Mesothelial cell of epicardium (in vitro differentiated cells): ENCODE measurements at regions not wholly inside any gene's neighbourhood (a gene's known extent, or its start where the extent isn't known, plus 50 kb on each side); places are given as distances from the start of the nearest gene placed in this dataset.

ENCODE experiments used
- DNase-seq, 2 experiments: peaks; one replicate each; pipeline ENCODE4 v3.0.0; 2021; ENCODE audit warnings: low spot score in 2 of 2; ENCODE audit not compliant: unreplicated experiment in 2 of 2
- H3K27ac Mint-ChIP-seq: 2 replicates; pipeline ENCODE4 v1.8.0; 2021; ENCODE audit warnings: mixed read lengths
- H3K27me3 Mint-ChIP-seq: 2 replicates; pipeline ENCODE4 v1.8.0; 2021; ENCODE audit warnings: low read depth, mixed read lengths
- H3K36me3 Mint-ChIP-seq: 2 replicates; pipeline ENCODE4 v1.8.0; 2021; ENCODE audit warnings: mixed read lengths
- H3K4me1 Mint-ChIP-seq: 2 replicates; pipeline ENCODE4 v1.8.0; 2021; ENCODE audit warnings: mixed read lengths
- H3K4me3 Mint-ChIP-seq: 2 replicates; pipeline ENCODE4 v1.8.0; 2021; ENCODE audit warnings: mild to moderate bottlenecking, moderate library complexity, mixed read lengths
- H3K9me3 Mint-ChIP-seq: 2 replicates; pipeline ENCODE4 v1.8.0; 2021; ENCODE audit warnings: mixed read lengths
- CTCF ChIP-seq: fragments of 200-600 bp; sonication (generic); IDR thresholded peaks from one replicate; pipeline ENCODE4 v1.5.0; 2021; ENCODE audit warnings: antibody characterized with exemption; ENCODE audit not compliant: unreplicated experiment

- no peak for DNase-seq
- Mint-ChIP-seq H3K27me3 (peaks cover 2% of the 10 kb centered on the region), H3K9me3 (no peaks in the 10 kb centered on the region), H3K4me3 (no peak overlapping the region), H3K4me1 (peaks cover 4% of the 10 kb centered on the region), H3K36me3 (no peaks in the 10 kb centered on the region), H3K27ac (no peak overlapping the region)
- no peak for TF ChIP-seq CTCF
Observed at GRCh38 chr18:38886861-38887670, 1321.5 kb upstream of the CELF4 start.

- no peak overlapping the region for H3K4me3 Mint-ChIP-seq
- H3K27ac Mint-ChIP-seq, result no peak overlapping the region
- H3K36me3 Mint-ChIP-seq, result no peaks in the 10 kb centered on the region
- no peak for DNase-seq
- no peak for TF ChIP-seq CTCF
- no peaks in the 10 kb centered on the region for H3K9me3 Mint-ChIP-seq
- H3K4me1 Mint-ChIP-seq, result no peaks in the 10 kb centered on the region
- H3K27me3 Mint-ChIP-seq, result peaks cover 7% of the 10 kb centered on the region
Observed at GRCh38 chr18:38886235-38886634, 1320.6 kb upstream of the CELF4 start.

- H3K4me1 Mint-ChIP-seq, result no peaks in the 10 kb centered on the region
- peaks cover 12% of the 10 kb centered on the region for H3K27me3 Mint-ChIP-seq
- DNase-seq, result no peak
- TF ChIP-seq CTCF, result no peak
- H3K27ac Mint-ChIP-seq, result no peak overlapping the region
- H3K36me3 Mint-ChIP-seq, result no peaks in the 10 kb centered on the region
- H3K9me3 Mint-ChIP-seq, result no peaks in the 10 kb centered on the region
- H3K4me3 Mint-ChIP-seq, result no peak overlapping the region
Observed at GRCh38 chr18:38884050-38884449, 1318.5 kb upstream of the CELF4 start.

GRCh38 chr18:38883111-38883510 lies 1317.5 kb upstream of the CELF4 start:
- Mint-ChIP-seq H3K9me3 (no peaks in the 10 kb centered on the region), H3K4me3 (no peak overlapping the region), H3K4me1 (no peaks in the 10 kb centered on the region), H3K27ac (no peak overlapping the region), H3K27me3 (peaks cover 12% of the 10 kb centered on the region), H3K36me3 (no peaks in the 10 kb centered on the region)
- no peak for DNase-seq
- TF ChIP-seq CTCF, result no peak

- peaks cover 12% of the 10 kb centered on the region for H3K27me3 Mint-ChIP-seq
- H3K4me3 Mint-ChIP-seq, result no peak overlapping the region
- no peak for DNase-seq
- no peak for TF ChIP-seq CTCF
- no peak overlapping the region for H3K27ac Mint-ChIP-seq
- H3K4me1 Mint-ChIP-seq, result no peaks in the 10 kb centered on the region
- no peaks in the 10 kb centered on the region for H3K36me3 Mint-ChIP-seq
- H3K9me3 Mint-ChIP-seq, result no peaks in the 10 kb centered on the region
Observed at GRCh38 chr18:38879871-38880270, 1314.3 kb upstream of the CELF4 start.
